NCI-H146 treated with DMSO at 0.1 percent for 48 hours (cell line): ENCODE measurements at regions not wholly inside any gene's neighbourhood (a gene's known extent, or its start where the extent isn't known, plus 50 kb on each side); places are given as distances from the start of the nearest gene placed in this dataset.

Experiments
- DNase-seq: peaks from one replicate; lab custom pipeline; 2025; ENCODE audit not compliant: unreplicated experiment; lab: John Stamatoyannopoulos, UW

- no peak for DNase-seq
Observed at GRCh38 chr17:79261355-79262072, 186.9 kb downstream of the ENGASE start.

DNA sequence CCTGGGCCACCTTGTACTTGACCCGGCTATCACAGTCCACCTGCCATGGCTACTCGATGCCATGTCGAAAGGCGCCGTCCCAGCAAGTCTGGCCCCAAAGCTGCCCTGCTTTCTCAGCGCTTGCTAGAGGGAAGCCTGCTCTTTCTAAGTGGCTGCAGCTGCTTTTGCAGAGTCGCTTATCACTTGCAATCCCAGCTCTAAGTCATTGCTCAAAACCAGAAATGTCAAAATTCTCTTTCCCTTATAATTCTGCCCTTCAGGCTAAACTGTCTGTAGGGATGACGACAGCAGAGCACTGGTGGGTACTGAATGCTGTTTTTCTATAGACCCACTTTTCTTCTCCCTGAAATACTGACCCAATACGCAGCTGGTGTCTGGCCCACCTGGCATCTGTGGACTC lies 184.2 kb downstream of the ENGASE start:
- DNase-seq, result no peak

- DNase-seq, result no peak
Observed at GRCh38 chr17:79258041-79258440, 183.4 kb downstream of the ENGASE start.

DNA sequence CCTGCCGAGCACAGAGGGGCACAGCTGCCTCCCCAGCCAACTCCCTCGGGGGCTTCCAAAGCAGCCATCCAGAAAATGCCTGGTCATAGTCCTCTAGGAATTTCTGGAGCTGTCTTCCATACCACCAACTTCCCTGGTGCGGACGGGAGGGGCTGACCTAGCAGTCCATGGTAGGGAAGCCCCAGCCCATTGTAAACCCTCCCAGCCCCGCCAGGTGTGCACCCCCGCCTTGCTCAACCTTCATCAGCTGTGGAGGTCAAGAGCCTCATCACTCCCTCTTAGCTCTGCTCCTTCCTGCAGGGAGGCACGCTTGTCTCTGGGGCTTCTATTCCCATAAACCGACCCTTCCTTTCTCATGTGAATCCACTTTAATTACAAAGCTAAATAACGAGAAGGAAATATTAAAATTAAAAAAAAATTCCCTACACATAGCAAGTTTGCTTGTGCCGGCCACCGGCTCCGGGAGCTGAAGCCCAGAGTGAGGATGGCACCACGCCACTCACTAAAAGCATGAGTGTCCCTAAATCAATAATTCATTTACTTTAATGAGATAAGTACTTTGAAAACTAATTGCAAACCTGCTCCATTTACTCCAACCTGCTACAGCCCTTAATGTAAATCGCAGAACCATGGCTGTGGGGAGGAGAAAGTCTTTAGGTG lies 181.4 kb downstream of the ENGASE start:
- no peak for DNase-seq

GRCh38 chr17:79255456-79255855 lies 180.8 kb downstream of the ENGASE start:
- no peak for DNase-seq

DNA sequence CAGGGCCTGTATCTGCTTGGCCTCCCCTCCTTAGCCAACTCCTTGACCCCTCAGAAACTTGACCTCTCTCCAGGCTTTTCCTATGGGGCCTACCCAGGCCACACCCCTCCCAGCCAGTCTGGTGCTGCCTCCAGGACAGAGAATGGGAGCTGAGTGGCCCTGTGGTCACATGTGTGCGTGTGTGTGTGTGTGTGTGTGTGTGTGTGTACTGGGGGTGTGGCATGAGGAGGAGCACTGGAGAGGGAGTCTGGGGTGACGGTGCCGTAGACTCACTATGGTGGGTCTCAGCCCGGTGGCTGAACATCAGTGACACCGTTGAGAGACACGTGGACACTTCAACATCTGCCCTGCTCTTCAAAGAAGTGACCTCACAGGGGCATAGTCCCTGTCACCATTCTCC lies 180.4 kb downstream of the ENGASE start:
- no peak for DNase-seq

DNA sequence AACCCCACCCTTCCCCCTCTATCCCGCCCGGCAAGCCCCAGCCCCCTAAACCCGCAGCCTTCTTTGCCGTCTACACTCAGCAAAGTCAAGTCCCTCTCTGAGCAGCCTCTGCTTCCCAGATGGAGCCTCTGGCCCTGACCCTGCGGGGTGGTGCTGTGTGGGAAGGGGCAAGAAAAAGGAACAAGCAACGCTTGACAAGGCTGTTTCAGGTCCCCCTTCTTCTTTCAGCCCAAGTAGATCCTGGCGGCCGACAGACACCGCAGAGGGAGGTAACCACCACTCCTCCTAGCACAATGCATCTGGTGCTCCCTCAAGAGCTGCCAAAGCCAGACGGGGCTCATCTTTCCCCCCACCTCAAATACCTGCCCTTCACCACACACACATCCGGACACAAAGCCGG lies 178.3 kb downstream of the ENGASE start:
- no peak for DNase-seq

DNA sequence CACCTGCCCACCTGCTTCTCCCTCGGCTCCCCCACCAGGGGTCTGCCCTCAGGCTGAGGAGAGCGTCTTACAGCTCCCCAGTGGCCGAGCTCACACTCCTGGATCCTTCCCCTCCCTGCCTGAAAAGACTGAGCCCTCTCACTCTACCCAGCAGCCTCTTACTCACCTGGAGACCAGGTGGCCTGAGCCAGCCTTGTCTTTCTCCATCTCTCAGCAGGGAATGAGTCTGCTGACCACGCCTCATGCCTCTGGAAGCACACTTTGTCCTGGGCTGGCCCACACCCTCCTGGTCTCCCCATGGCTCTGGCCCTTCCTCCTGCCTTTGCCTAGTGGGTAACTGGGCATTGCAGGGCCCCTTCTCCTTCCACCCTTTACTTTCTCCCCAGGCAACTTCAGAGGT lies 177.2 kb downstream of the ENGASE start:
- DNase-seq, result no peak

- no peak for DNase-seq
Observed at GRCh38 chr17:79249929-79250521, 175.4 kb downstream of the ENGASE start.

DNA sequence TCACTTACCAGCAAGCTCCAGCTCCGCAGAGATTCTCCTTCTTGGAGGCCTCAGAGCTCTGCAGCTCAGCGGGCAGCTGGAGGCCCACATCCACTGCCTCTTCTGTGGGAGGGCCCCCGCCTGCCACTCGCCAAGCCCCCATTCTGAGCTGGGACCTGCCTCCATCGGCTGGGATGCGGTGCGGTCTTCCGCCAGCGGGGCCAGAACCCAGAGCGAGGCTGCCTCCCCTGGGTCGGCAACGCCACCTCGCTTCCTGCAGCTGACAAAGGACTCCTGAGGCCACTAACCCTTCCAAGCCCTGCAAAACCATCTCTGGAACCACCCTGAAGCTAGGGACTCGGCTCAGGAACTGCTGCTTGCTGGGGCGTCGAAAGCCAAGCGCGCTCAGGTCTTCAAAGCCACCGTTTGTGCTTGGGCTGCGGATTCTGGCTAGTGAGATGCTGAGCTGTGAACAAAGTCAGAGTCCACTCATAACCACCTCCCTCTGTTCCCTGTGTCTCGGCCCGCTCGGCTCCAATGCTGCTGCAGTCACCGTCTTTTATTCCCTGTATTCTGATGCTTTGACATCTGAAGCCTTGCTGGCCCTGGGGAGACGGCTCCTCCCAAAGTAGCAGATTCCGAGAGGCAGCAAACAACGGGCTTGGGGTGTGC lies 174.3 kb downstream of the ENGASE start:
- no peak for DNase-seq

GRCh38 chr17:79246225-79247190 lies 171.9 kb downstream of the ENGASE start:
- DNase-seq, result no peak

GRCh38 chr17:79244665-79245064 lies 170.0 kb downstream of the ENGASE start:
- DNase-seq, result no peak

- no peak for DNase-seq
Observed at GRCh38 chr17:79243996-79244395, 169.4 kb downstream of the ENGASE start.

DNA sequence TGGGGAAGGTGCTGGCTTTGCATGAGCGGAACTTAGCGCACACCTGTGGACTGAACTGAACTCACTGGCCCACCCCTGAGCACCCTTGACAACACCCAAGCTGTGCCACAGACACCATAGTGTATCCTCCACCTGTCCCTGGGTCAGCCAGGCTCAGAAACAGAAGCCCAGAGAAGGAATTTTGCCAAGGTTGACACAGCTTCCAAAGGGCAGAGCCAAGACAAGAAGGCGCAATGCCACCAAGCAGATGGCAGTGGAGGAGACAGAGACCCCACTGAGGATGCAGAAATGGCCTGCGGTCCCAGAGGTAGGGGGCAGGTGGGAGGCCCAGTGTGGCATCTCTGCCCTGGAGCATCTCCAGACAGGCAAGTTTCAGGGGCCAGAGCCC lies 169.0 kb downstream of the ENGASE start:
- no peak for DNase-seq

- DNase-seq, result no peak
Observed at GRCh38 chr17:79242873-79243602, 168.4 kb downstream of the ENGASE start.

DNA sequence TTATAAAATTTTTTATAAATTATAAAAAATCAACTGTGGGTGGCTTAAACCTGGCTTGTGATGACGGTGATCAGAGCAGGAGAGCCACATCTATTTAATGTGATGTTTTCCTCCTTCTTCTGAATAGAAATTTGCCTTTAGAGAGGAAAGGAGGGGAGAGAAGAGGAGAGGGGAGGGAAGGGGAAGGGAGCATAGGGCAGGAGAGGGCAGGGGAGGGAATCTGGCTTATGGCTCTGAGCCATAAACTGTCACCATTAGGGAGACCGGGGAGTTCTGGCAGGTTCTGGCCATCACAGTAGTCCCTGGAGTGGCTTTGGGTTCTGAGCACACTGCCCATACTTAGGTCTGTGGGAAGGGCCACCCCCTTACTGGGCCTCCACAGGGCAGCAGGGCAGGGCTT lies 167.8 kb downstream of the ENGASE start:
- DNase-seq, result no peak

DNA sequence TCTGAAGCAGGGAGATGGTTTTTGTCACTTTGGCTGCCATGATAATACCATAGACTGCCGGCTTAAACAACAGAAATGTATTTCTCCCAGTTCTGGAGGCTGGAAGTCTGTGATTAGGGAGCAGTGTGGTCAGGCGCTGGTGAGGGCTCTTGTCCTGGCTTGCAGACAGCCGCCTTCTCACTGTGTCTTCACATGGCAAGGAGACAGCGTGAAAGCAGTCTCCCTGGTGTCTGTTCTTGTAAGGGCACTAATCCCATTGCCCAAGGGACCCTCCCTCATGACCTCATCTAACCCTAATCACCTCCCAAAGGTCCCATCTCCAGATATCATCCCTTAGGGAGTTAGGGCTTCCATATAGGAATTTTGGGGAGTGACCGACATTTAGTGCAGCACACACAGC lies 167.0 kb downstream of the ENGASE start:
- no peak for DNase-seq

GRCh38 chr17:79239205-79239604 lies 164.6 kb downstream of the ENGASE start:
- DNase-seq, result no peak

GRCh38 chr17:79237448-79238053 lies 162.9 kb downstream of the ENGASE start:
- DNase-seq, result no peak

DNA sequence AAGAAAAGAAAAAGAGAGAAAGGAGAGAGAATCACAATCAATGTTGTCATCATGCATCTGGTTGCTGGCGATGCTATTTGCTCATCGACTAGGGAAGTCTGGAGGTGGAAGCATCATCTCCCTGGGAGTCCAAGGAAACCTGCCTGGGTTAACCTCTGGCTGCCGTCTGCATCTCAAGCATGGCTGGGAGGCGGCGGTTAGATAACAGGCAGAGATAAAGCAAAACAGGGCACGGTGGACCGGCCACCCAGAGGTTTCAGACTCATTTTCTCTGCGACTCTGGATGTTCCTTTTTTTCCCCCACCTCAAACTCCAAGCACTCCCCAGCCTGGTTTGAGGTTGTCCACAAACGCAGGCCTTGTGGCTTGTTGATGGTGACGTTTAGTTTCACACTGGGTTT lies 161.2 kb downstream of the ENGASE start:
- DNase-seq, result no peak
